HG02943 (cell line): ENCODE measurements at regions not wholly inside any gene's neighbourhood (a gene's known extent, or its start where the extent isn't known, plus 50 kb on each side); places are given as distances from the start of the nearest gene placed in this dataset.

Source experiments
- ATAC-seq: cut with Tn5 transposase; IDR thresholded peaks from one replicate; pipeline ENCODE4 v1.9.1; 2021; ENCODE audit warnings: mild to moderate bottlenecking, low read depth, moderate library complexity; ENCODE audit not compliant: unreplicated experiment

DNA sequence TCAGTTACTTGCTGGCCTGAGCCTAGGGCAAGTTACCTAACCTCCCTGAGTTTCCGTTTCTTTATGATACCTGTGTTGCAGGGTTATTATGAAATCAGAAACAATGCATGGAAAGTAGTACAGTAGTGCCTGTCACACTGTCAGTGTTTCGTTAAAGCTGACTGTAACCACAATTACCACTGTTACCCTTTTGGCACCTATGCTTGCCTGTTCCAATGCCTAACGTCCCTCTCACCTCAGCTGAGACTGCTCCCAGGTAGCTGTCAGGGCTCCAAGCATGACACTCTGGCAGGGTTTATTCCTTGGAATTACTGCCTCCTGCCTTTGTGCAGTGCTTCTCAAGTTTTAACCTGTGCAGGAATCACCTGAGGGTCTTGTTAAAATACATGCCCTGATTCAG lies 135.2 kb upstream of the RBMS1 start:
- no peak for ATAC-seq

DNA sequence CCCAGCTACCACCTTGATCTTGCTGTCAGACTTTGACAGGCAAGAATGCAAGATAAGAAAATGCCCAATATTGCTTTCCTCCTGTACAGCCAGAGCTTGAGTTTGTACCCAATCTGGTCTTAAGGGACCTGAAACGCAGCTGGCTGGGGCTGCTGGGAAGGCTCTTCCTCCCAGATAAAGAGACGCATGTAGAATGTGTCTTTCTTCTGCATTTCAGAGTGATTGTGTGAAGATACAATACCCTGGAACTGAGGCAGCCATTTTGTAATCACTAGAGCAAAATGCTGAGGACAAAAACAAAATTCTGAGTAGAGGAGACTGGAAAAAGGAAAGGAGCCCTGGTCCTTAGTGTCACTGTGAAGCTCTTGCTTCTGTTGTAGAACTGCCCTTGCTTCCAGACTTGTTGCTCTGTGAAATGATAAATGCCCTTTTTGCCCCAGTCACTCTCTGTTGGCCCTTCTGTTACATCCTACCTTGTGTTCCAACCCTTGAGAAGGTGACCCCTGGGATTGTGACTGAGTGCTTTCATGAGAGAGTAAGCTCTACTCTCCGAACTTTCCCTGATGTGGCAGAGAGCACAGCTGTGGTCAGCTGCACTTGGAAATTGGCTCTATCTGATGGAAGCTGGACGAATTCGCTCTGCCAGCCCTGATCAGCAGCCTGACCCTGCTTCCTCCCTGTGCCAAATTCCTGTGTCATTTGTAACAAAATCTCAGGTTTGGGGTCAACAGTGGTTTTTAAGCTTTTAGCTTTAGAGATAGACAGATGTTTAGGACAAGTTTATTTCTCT lies 137.4 kb upstream of the RBMS1 start:
- no peak for ATAC-seq

DNA sequence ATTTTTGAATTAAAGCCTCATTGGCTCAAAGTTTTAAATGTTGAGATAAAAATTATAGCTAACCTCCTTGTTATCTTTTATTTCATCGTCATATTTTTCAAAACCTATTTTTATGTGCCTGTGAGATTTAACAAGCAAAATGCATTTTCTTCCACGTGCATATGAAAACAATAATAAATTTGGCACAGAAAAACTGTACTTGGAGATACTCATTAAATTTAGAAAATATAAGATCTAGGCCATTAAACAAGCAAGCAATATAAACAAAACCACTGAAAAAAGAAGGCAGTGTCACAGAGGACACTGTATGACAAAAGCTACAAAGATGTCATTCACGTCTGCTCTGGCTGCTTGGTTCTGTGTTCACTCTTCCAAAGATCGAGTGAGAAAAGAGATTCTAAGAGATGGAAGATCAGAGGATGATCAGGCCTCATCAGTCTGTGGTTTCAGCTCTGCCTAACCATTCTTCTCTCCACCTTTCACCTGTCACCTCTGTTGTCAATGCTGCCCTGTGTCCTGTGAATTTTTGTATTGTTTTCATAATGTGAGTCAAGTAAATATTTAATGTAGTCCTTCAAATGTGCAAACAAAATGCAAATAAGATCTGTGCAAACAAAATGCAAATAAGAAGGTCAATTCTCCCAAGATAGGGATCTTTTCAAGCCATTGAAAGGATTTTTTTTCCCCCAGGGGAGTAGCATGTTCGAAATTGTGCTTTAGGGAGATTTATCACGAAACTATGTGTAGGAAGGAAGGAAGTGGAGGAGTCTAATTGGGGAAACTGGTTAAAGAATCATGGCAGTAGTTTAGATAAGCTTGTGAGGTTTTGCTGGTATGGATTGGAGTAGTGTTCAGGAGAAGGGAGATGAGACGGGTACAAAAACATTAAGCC lies 138.7 kb upstream of the RBMS1 start:
- ATAC-seq, result no peak

DNA sequence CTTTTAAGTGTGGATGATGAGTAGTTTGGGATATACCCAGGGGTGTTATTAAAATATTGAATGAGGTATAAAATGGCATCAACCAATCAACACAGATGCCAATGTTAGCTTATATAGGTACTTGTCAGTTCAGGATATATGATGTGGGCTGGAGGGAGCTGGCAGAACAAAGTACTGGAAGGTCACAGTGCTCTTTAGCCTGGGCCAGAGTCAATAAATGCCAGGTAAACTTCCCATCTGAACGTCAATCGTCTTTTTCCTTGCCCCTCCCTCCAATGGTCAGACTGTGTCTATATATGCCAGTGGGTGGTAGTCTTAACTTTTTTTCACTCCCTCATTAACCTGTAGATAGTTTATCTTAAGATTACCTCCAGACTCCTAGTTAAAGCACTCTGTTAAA lies 140.8 kb upstream of the RBMS1 start:
- no peak for ATAC-seq

DNA sequence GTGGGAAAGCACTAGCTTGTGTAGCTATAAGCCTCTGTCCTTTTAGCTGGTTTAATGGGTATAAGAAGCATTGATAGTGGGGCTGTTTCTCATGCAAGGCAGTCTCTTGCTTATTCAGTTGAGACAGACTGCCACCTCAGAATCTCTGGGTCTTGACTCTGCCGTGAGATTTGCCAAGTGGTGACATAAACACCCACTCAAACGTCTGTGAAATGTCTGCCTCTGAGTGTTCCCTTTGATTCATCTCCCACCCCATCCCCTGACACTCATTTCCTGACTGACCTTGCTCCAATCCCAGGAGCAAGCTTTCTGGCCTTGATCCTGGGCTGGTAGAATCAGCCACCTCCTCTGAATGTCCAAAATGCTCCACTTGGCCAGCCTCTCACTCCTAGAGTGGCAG lies 141.9 kb upstream of the RBMS1 start:
- ATAC-seq, result no peak

DNA sequence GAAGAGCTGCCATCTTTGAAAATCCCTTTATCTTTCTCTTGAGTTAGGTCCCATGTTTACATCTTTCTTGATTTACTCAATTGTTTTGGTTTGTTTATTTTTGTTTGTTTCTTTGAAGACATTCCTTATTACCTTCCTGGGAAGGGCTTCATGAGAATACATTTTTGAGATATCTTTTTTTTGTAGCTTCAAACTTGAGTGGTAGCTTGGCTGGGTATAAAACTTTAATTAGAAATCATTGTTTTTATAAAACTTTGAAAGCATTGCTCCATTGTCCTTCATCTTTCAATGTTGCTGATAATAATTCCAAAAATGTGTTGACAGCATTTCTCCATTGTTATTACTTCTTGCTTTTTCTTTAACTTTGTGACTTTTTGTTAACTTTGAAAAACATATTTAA lies 145.9 kb upstream of the RBMS1 start:
- no peak for ATAC-seq

DNA sequence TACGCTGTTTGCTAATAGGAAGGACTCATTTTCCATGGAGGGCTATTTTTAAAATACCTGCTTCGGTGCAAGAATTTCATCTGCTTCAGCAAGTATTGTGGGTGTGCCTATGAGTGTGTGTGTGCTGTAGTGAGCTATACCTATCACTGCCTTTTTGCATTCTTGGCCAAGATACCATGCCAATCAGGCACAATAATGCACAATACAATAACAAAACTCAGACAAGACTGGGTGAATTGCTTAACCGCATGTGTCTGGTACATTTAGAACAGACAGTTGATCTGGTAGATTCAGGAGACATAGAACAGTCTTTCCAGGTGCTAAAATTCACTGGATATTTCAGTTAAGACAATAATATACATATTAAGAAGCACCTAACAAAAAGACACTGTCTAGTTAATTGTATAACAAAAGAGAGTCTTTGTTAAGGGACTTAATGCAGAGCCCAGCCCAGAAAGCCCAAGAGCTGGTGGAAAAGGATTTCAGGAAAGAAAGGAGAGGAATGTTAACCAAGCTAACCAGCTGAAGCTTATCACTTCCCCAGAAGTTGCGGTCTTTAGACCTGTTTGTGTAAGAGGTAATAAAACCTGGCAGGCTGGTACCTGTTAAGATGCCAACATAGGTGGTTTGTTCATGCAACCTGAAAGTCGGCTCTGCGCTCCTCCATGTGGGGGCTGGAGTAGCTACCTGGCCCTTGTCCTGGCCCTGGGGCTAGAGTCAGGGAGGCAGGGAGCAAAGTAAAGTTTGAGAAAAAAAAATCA lies 153.3 kb upstream of the RBMS1 start:
- ATAC-seq, result no peak

DNA sequence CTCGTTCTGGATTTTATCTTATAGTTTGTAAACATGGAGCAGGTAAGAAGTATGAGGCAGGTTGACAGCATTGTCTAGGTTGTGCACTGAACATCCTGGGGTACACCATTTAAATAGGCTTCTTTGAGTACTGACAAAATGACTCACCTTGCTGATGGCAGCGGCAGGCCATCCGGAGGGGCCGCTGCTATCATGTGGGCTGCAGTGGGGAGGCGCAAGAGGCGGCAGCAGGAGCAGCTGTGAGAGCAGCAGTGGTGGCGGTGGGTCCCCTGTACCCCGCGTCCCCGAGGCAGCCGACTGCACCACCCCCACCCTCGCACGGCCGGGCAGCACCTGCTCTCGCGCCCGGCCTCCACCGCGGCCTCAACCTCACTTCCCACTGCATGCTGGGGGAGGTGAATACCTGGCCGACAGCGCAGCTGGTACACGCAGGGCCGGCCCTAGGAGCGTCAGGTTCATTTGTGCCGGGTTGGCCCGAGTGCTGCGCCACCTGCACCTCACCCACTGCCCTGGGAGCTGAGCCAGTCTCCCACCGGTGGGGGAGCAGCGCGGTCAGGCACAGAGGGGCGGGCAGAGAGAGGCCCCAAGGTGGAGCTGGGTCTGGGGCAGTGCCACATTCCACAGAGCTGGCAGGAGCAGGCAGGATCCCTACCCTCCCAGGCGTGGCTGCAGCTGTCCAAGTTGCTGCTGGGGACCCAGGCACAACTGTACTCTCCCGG lies 154.5 kb upstream of the RBMS1 start:
- ATAC-seq, result no peak

DNA sequence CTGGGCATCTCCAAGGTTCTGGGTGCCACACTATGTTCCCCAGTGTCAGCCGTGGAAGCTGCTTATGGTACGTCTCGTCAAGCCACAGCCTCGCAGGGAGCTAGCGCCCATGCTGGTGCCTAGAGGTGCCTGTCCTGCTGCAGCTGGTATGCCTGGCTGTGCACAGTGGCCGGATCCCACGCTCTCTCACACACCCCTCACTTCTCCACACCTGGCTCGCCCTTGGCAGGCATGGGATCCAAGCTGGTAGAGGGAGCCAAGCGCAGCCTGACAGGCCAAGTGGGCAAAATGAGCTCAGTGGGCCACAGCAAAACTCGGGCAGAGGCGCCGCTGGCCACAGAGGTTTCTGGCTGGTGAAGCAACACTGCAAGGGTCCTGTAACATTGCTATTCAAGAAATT lies 156.1 kb upstream of the RBMS1 start:
- no peak for ATAC-seq

DNA sequence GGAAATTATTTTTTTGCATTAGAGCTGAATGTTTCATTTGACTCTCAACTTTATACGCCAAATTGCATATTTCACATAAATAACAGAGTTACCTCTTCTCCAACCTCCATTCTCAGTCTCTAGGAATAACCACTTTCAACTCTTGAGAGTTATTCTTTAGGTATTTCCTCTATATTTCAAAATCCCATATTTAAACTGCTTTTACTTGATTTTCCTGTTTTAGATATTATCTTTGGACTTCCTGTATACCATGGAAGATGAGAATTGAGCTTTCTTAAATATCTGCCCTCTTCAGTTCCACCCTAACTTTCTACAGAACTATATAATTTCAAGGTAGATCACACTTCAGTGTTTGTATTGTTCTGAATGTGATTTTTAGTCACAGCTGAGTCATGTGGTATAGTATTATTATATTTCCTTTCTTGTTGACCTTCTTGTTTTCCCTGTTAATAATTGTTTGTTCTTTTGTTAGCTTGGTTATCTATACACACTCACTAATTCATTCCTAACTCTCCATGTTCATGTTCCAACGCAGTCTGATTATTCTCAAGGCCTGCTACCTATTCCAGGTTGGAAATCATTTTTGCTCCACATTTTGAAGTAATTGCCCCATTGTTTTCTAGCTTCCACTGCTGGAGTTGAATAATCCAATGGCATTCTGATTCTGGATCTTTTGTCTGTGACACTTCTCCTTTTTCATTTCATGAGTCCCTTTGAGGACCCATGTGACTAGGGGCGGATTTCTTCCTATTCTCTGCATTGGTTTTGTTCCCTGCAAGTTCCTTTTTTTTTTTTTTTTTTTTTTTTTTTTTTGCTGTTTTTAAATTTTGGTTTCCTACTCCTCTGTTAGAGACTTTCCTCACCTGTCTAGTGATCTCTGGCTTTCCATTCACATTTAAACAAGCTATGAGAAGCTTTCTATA lies 156.8 kb upstream of the RBMS1 start:
- no peak for ATAC-seq

DNA sequence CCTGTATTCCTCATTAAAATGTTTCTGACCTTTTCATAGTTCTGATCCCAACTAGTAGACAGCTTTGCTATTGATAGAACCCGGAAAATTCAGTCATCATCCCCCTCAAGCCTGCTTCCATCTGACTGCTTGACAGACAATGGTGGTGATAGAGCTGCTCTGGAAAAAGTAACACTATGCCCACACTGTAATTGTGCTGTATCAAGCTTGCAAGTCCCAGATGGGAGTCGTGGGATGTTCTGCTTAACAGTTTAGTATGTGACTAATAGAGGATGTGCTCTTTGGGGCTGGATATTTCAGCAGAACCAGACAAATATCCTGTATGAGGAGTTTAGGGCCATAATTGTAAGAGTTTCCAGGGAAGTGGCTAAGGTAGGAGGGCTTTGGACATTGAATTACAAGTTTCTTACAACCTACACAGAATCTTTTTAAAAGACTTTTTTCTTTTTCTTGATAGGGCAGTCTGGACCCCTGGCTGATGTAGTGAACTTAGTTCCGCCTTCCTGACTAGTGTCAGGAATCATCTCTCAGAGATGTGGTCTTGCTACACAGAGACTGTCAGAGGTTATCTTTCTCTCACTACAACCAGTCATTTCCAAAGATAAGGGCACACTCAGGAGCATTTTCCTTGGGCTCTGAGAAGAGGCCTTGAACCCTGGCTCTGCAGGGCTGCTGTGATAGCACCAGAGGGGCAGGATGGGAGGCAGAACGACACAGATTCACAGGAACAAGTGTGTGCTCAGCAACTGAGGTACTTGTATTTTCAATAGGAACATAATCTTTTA lies 158.0 kb upstream of the RBMS1 start:
- no peak for ATAC-seq

DNA sequence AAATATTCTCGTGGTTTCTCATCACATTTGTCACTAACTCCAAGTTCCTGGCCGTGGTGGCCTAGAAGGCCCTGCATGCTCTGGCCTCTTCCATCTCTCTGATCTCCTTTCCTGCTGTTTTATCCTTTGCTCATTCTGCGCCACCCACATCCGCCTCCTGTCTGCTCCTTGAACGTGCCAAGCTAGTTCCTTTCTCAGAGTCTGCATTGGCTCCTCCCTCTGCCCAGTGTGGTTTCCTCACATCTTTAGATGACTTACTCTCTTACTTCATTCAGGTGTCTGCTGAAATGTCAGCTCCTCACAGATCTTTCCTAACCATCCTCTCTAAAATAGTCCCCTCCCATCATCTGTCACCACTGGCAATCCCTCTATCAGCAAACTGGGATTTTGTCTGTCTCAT lies 158.6 kb upstream of the RBMS1 start:
- no peak for ATAC-seq

DNA sequence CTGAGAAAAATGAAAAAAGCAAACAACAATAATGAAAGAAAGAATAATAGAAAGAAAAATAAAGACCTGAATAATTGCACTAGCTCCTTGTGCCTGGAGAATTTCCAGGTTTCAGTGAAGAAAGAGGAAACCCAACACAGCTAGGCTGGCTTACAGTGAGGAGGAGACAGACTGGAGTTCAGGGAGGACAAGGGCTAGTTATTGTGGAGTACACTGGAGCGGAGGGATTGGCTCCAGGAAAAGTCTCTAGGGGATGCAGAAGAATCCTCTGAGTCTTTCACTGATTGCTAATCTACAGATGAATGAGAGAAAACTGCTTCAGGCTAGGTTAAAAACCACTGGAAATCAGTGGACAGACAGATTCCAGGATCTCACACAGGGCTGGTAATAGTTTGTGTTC lies 163.6 kb upstream of the RBMS1 start:
- no peak for ATAC-seq

DNA sequence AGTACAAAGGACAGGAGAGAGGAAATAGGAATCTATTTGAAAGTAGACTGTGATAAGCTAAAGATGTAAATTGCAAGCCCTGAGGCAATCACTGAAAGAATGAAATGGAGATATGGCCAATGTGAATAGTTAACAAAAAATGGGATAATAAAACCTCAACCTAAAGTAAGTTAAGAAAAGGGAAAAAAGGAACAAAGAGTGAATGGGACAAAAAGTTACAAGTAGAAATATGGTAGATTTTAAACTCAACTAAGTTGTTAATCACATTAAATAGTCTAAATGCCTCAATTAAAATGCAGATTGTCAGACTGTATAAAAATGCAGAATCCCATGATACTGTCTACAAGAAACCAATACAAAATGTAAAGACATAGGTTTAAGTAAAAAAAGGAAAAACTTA lies 165.2 kb upstream of the RBMS1 start:
- ATAC-seq, result no peak

DNA sequence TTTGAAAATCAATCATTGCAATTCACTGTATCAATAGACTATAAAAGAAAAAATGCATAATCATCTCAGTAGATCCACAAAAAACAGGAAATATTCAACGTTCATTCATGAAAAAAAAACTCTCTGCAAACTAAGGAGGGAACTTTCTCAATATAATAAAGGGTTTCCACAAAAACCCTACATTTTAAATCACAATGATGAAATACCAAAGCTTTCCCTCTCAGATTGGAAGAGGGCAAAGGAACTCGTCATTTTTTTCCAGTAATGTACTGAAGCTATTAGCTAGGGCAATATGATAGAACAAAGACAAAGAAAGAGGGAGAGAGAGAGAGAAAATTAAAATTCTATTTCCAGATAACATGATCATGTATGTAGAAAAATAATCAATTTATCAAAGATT lies 167.1 kb upstream of the RBMS1 start:
- no peak for ATAC-seq

DNA sequence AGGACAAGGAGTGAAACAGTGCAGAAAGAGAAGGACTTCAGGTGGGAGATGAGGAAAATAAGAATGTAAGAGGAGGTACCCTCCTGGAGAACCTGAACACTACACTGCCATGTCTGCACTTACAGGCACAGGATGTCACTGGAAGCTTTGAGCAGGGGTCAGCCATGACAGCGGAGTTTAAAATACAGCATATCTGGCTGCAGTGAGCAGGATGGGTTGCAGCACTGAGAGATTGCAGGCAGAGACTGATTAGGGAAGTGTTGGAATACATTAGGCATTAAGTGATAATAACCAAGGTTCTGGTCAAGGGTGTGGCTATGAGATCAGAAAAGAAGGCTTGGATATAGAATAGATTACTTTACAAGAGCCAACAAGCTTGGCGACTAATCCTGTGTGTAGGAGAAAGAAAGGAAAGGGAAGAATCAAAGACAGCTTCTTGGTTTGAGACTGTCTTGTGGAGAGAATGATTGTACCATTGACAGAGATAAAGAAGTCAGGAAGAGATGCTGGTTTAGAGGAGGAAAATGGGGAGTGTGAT lies 171.1 kb upstream of the RBMS1 start:
- no peak for ATAC-seq

DNA sequence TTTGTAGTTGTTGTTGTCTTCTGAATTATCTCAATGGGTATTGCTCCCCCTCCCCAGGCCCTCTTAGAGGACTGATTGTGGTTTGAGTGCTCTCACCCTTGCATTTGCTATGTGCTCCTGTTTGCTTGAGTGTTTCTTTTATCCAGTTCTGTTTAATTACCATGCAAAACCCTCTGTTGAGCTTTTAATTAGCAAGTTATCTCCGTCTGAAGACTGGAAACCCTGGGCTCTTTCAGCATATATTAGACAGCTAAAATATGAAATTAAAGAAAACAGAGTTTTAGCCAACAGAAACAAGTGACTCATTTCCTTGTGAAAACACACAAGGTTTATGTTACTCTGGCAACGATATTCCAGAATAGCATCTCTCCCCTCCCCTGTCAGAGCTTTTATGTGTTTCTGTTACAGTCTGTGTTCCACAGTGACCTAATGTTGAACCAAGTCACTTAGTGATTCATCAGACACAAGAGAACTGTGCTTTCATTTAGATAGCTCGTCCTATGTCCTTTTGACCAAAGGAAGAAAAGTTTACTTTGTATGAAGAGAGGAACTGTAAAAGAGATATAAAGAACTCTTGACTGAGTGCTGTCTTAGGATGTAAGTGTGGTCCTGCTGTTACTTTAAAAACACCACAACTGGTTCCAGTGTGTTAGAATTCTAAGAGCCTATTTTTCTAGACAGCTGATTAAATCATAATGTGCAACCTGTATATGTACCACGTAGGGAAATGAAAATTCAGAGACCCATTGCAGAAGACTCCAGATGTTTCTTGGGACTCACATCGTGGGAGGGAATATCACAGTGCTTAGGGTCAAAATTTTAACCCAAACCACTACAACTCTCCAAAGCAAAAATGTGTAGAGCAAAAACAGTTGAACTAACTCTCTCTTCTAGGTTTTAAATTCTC lies 172.8 kb upstream of the RBMS1 start:
- ATAC-seq, result no peak
